Gastrocnemius medialis (tissue), 4 donors: ENCODE measurements at regions not wholly inside any gene's neighbourhood (a gene's known extent, or its start where the extent isn't known, plus 50 kb on each side); places are given as distances from the start of the nearest gene placed in this dataset.

ENCODE experiments used
- ATAC-seq, 2 donors: fragments of 150-250 bp; one replicate each; pipeline ENCODE4 v1.9.1; 2016
- DNase-seq, 2 donors: peaks; one replicate each; pipeline ENCODE4 v3.0.0-alpha.2; 2019
- H3K27ac ChIP-seq, 4 donors: fragments of 200-600 bp; sonication (generic); 1 replicate in 1 of 4; 2 replicates in 3 of 4; pipeline ENCODE4 v1.5.1; 2016 to 2018; ENCODE audit warnings: mild to moderate bottlenecking in 2 of 4, moderate library complexity in 1 of 4
- H3K27me3 ChIP-seq, 3 donors: fragments of 200-600 bp; sonication (generic) in 2 of 3; 1 replicate in 1 of 3; 2 replicates in 2 of 3; pipeline versions ENCODE4 v1.5.1 to v1.6.0; 2016 to 2019; ENCODE audit warnings: mild to moderate bottlenecking in 1 of 3, moderate library complexity in 1 of 3
- H3K36me3 ChIP-seq, 2 donors: fragments of 200-600 bp; sonication (generic) in 1 of 2; one replicate each; pipeline ENCODE4 v1.5.1; 2017 to 2018
- H3K4me1 ChIP-seq, 2 donors: fragments of 200-600 bp; sonication (generic) in 1 of 2; one replicate each; pipeline ENCODE4 v1.5.1; 2016 to 2017; ENCODE audit warnings: mild to moderate bottlenecking in 2 of 2
- H3K4me3 ChIP-seq, 4 donors: fragments of 200-600 bp; sonication (generic) in 3 of 4; 1 replicate in 1 of 4; 2 replicates in 3 of 4; pipeline ENCODE4 v1.5.1; 2016 to 2019; ENCODE audit warnings: mild to moderate bottlenecking in 2 of 4
- H3K9me3 ChIP-seq, 3 donors: fragments of 200-600 bp; sonication (generic) in 2 of 3; 1 replicate in 1 of 3; 2 replicates in 2 of 3; pipeline ENCODE4 v1.5.1; 2016 to 2019
- POLR2A ChIP-seq, 2 donors: fragments of 450-650 bp; IDR thresholded peaks; one replicate each; pipeline ENCODE4 v1.6.1; 2017; ENCODE audit warnings: antibody characterized with exemption in 2 of 2, mild to moderate bottlenecking in 2 of 2, moderate library complexity in 2 of 2
- in situ Hi-C, 4 donors: fragments of 200-750 bp; cut with MboI; loops; one replicate each; pipeline versions ENCODE4 v1.15.0 to v1.8.0; 2017; ENCODE audit warnings: low sequenced_read_pairs in 4 of 4
- intact Hi-C: fragments of 100-400 bp; cut with DNase I; formaldehyde crosslinking; loops from one replicate; pipeline ENCODE4 v1.15.1; 2023; ENCODE audit warnings: low total_unique reads
- TF ChIP-seq, protein P1 (sequence below), 5 experiments: fragments of 450-650 bp in 3 of 5; fragments of 200-600 bp in 2 of 5; sonication (generic) in 2 of 5; IDR thresholded peaks in 4 of 5; conservative IDR thresholded peaks in 1 of 5; 1 replicate in 4 of 5; 2 replicates in 1 of 5; pipeline ENCODE4 v1.5.1; 2016 to 2019; ENCODE audit warnings: antibody characterized with exemption in 5 of 5, mild to moderate bottlenecking in 3 of 5, moderate library complexity in 3 of 5

DNA sequence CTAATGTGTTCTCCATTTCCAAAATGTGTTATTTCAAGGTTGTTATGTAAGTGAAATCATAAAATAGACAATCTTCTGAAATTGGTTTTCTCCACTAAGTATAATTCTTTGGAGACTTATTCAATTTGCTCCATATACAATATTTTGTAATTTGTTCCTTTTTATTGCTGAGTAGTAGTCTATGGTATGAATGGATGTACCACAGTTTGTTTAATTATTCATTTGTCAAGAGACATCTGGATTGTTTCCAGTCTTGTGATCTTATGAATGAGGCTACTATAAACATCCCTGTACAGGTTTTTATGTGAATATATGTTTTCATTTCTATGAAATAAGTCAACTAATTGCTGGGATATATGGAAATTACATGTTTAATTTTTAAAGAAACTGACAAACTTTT, 652.6 kb upstream of the PLXNA2 start:
- Histone ChIP-seq H3K9me3 (no peaks in the 10 kb centered on the region), H3K27me3 (no peaks in the 10 kb centered on the region), H3K27ac (no peak overlapping the region), H3K4me1 (no peaks in the 10 kb centered on the region), H3K36me3 (no peaks in the 10 kb centered on the region), H3K4me3 (no peak overlapping the region)
- ATAC-seq (no peak), DNase-seq (no peak)
- no peak for TF ChIP-seq POLR2A (IDR thresholded peaks at IDR 0.05)
- TF ChIP-seq, protein P1, sequence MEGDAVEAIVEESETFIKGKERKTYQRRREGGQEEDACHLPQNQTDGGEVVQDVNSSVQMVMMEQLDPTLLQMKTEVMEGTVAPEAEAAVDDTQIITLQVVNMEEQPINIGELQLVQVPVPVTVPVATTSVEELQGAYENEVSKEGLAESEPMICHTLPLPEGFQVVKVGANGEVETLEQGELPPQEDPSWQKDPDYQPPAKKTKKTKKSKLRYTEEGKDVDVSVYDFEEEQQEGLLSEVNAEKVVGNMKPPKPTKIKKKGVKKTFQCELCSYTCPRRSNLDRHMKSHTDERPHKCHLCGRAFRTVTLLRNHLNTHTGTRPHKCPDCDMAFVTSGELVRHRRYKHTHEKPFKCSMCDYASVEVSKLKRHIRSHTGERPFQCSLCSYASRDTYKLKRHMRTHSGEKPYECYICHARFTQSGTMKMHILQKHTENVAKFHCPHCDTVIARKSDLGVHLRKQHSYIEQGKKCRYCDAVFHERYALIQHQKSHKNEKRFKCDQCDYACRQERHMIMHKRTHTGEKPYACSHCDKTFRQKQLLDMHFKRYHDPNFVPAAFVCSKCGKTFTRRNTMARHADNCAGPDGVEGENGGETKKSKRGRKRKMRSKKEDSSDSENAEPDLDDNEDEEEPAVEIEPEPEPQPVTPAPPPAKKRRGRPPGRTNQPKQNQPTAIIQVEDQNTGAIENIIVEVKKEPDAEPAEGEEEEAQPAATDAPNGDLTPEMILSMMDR (IDR thresholded peaks at IDR 0.05 in 4 of 5, conservative IDR thresholded peaks at IDR 0.05 in 1 of 5): no peak
- in situ Hi-C loops: no loop called here
- intact Hi-C loops: no loop called here

- H3K27ac ChIP-seq: no peak overlapping the region
- in situ Hi-C loops (no loop called here), intact Hi-C loops (no loop called here)
- no peaks in the 10 kb centered on the region for H3K27me3 ChIP-seq
- no peaks in the 10 kb centered on the region for H3K9me3 ChIP-seq
- H3K4me1 ChIP-seq: no peaks in the 10 kb centered on the region
- TF ChIP-seq POLR2A (IDR thresholded peaks at IDR 0.05): no peak
- TF ChIP-seq, protein P1 (IDR thresholded peaks at IDR 0.05 in 4 of 5, conservative IDR thresholded peaks at IDR 0.05 in 1 of 5): no peak
- DNase-seq: no peak
- ATAC-seq: no peak
- H3K36me3 ChIP-seq: no peaks in the 10 kb centered on the region
- H3K4me3 ChIP-seq: no peak overlapping the region
These were observed 655.3 kb upstream of the PLXNA2 start for GRCh38 chr1:208899438-208899837.

DNA sequence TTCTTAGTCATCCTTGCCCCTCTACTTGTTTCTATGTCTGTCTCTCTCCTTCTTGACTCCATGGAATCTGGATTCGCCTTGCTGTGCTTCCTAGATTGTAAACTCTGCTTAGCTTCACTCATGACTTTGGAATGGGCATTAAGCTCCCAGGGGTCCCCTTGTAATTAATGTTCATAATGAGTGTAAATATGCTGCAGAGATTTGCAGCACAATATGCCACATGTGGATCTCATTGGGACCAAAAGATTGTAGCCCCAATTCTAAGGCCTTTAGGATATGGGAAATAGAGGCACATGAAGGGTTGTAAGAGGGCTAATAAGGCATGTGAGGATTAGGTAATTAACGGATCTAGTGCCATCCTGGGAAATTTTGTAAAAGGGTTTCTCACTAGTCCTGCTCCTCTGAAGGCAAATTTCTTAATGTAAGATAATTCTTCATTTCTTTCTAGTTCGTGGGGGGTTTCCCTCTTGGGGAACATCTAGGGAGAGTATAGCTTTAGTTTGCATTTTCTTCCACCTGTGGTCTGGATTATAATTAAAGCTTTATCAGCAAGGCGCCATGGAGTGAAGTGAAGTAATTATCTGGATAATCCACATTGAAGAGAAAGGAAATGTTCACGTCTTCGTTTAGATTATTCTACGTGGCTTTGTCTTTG, 659.2 kb upstream of the PLXNA2 start:
- ATAC-seq: no peak

GRCh38 chr1:208907790-208908189, 663.6 kb upstream of the PLXNA2 start:
- no peaks in the 10 kb centered on the region for H3K27me3 ChIP-seq
- no peaks in the 10 kb centered on the region for H3K9me3 ChIP-seq
- TF ChIP-seq, protein P1 (IDR thresholded peaks at IDR 0.05 in 4 of 5, conservative IDR thresholded peaks at IDR 0.05 in 1 of 5): no peak
- no peak for TF ChIP-seq POLR2A (IDR thresholded peaks at IDR 0.05)
- no peak for DNase-seq
- in situ Hi-C loops: no loop called here
- no peak for ATAC-seq
- H3K4me1 ChIP-seq: no peaks in the 10 kb centered on the region
- no peak overlapping the region for H3K4me3 ChIP-seq
- intact Hi-C loops: no loop called here
- no peak overlapping the region for H3K27ac ChIP-seq
- no peaks in the 10 kb centered on the region for H3K36me3 ChIP-seq

More for the DNA sequence above, 659.2 kb upstream of the PLXNA2 start:
- TF ChIP-seq, protein P1 (IDR thresholded peaks at IDR 0.05 in 4 of 5, conservative IDR thresholded peaks at IDR 0.05 in 1 of 5): no peak
- no peak for TF ChIP-seq POLR2A (IDR thresholded peaks at IDR 0.05)
- Histone ChIP-seq H3K27ac (no peak overlapping the region), H3K36me3 (no peaks in the 10 kb centered on the region), H3K4me1 (no peaks in the 10 kb centered on the region), H3K27me3 (no peaks in the 10 kb centered on the region), H3K9me3 (no peaks in the 10 kb centered on the region), H3K4me3 (no peak overlapping the region)
- intact Hi-C loops (no loop called here), in situ Hi-C loops (no loop called here)
- no peak for DNase-seq
